ENCODE measurements at regions not wholly inside any gene's neighbourhood (a gene's known extent, or its start where the extent isn't known, plus 50 kb on each side); places are given as distances from the start of the nearest gene placed in this dataset.

GRCh38 chr4:137310593-137311490 lies 221.5 kb downstream of the PCDH18 start:
- peak; percentile 59 for DNase-seq (ENCODE audit: low spot score)

GRCh38 chr4:137310166-137310565 lies 222.1 kb downstream of the PCDH18 start:
- DNase-seq (ENCODE audit: low spot score) = no peak

- no peak for DNase-seq (ENCODE audit: low spot score)
These were observed 222.9 kb downstream of the PCDH18 start for GRCh38 chr4:137309424-137309823.

- DNase-seq (ENCODE audit: low spot score) = peak; percentile 56
These were observed 224.5 kb downstream of the PCDH18 start for GRCh38 chr4:137307806-137308205.

GRCh38 chr4:137300776-137301175 lies 231.5 kb downstream of the PCDH18 start:
- no peak for DNase-seq (ENCODE audit: low spot score)

- DNase-seq (ENCODE audit: low spot score) = no peak
These were observed 233.0 kb downstream of the PCDH18 start for GRCh38 chr4:137299281-137299680.

- no peak for DNase-seq (ENCODE audit: low spot score)
These were observed 239.0 kb downstream of the PCDH18 start for GRCh38 chr4:137293281-137293680.

- peak; percentile 17 for DNase-seq (ENCODE audit: low spot score)
These were observed 248.6 kb downstream of the PCDH18 start for GRCh38 chr4:137283737-137284136.

- DNase-seq (ENCODE audit: low spot score) = no peak
These were observed 253.9 kb downstream of the PCDH18 start for GRCh38 chr4:137278431-137278830.

GRCh38 chr4:137274404-137274803 lies 257.9 kb downstream of the PCDH18 start:
- no peak for DNase-seq (ENCODE audit: low spot score)

GRCh38 chr4:137267024-137267423 lies 265.3 kb downstream of the PCDH18 start:
- peak; percentile 69 for DNase-seq (ENCODE audit: low spot score)

GRCh38 chr4:137266511-137266910 lies 265.8 kb downstream of the PCDH18 start:
- DNase-seq (ENCODE audit: low spot score) = no peak

- no peak for DNase-seq (ENCODE audit: low spot score)
These were observed 269.1 kb downstream of the PCDH18 start for GRCh38 chr4:137263206-137263605.

GRCh38 chr4:137253949-137254348 lies 278.3 kb downstream of the PCDH18 start:
- peak; percentile 26 for DNase-seq (ENCODE audit: low spot score)

GRCh38 chr4:137249112-137249511 lies 283.2 kb downstream of the PCDH18 start:
- no peak for DNase-seq (ENCODE audit: low spot score)

GRCh38 chr4:137238456-137239162 lies 293.7 kb downstream of the PCDH18 start:
- no peak for DNase-seq (ENCODE audit: low spot score)

- DNase-seq (ENCODE audit: low spot score) = no peak
These were observed 305.4 kb downstream of the PCDH18 start for GRCh38 chr4:137226900-137227299.

- DNase-seq (ENCODE audit: low spot score) = no peak
These were observed 306.1 kb downstream of the PCDH18 start for GRCh38 chr4:137226221-137226620.

GRCh38 chr4:137213372-137214173 lies 318.7 kb downstream of the PCDH18 start:
- no peak for DNase-seq (ENCODE audit: low spot score)

- DNase-seq (ENCODE audit: low spot score) = no peak
These were observed 319.7 kb downstream of the PCDH18 start for GRCh38 chr4:137212601-137213000.

- no peak for DNase-seq (ENCODE audit: low spot score)
These were observed 323.1 kb downstream of the PCDH18 start for GRCh38 chr4:137209240-137209639.

- DNase-seq (ENCODE audit: low spot score) = no peak
These were observed 325.5 kb downstream of the PCDH18 start for GRCh38 chr4:137206781-137207180.

Data from AG08395 (cell line).